Hematopoietic multipotent progenitor cell treated with erythropoietin and hydrocortisone succinate and interleukin-3 and kit ligand, for 4 days (in vitro differentiated cells): ENCODE measurements at regions not wholly inside any gene's neighbourhood (a gene's known extent, or its start where the extent isn't known, plus 50 kb on each side); places are given as distances from the start of the nearest gene placed in this dataset.
"Not testable (repeated sequence)": the region's sequence is repeated elsewhere in the genome, so short reads cannot be mapped to it uniquely, and the experiment has no call there.

Experiments
- DNase-seq: peaks from one replicate; pipeline ENCODE4 v3.0.0-alpha.2; 2015

DNA sequence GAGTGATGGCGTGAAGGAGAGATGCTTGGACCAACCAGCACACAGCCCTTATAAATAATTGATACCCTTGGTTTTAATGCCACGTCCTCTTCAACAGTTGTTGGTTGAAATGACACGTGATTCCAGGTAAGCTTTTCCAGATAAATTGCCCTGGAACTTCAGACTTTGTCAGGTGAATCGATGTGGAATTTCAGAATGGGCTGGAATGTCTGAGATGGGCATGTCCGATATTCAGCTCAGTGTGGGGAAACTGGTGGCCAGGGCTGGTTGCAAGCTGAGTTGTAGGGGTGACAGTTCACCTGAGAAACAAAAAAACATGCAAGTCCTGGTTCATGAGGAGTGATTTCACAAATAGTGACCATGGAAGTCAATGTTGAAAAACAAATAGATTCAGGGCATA lies 104.0 kb upstream of the PRKX start:
- DNase-seq = not testable (repeated sequence)

DNA sequence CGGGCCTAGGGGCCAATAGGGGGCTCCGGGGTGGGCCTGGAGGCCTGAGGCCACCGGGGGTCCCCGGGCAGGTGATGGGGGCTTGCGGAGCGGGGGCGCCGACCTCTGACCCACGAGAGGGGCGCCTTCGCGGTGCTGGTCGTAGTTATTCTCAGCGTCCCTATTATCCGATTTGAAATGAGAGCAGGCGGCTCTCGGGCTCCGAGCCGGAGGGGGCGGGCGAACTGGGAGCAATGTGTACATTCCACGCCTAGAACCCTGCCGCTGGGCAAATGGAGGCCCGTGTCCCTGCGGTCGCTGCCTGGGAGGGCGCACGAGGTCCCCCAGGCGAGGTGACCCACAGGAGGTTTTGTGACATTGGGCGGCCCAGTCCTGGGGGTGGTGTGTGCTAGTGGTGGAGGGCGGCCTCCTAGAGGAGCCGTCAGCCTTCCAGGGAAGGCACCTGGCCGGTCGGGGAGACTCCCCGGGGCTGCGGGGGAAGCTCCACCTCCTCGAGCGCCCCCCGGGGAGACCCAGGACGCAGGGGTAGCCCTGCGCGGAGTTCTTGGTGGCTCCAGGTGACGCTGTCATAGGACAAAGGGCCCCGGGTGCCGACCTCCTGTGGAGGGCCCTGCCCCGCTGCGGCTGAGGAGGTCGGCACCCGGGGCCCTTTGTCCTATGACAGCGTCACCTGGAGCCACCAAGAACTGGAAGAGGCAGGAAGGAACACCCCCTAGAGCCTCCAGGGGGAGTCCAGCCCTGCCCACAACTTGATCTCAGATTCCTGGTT lies 102.6 kb upstream of the PRKX start:
- DNase-seq = peak; percentile 72

- peak; percentile 77 for DNase-seq
Observed at GRCh38 chrX:3811331-3812311, 98.2 kb upstream of the PRKX start.

GRCh38 chrX:3807906-3808305 lies 94.5 kb upstream of the PRKX start:
- DNase-seq = no peak

DNA sequence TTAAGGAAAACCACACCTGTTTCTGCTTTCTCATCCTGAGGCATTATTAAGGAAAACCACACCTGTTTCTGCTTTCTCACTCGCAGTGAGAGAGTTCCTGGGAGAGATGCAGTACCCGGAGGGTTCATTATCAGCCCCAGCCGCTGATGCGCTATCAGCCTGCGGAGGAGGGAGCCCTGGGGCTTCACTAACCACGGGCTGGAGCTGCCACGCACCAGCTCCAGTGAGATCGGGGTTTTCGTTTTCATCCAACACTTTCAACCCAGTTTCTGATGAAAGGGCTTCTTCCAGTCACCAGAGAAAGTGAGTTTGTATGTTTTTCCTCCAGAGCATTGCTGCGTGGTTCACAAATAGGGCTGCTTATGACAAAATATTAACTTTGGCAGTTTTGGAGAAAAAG lies 93.2 kb upstream of the PRKX start:
- peak; percentile 27 for DNase-seq

DNA sequence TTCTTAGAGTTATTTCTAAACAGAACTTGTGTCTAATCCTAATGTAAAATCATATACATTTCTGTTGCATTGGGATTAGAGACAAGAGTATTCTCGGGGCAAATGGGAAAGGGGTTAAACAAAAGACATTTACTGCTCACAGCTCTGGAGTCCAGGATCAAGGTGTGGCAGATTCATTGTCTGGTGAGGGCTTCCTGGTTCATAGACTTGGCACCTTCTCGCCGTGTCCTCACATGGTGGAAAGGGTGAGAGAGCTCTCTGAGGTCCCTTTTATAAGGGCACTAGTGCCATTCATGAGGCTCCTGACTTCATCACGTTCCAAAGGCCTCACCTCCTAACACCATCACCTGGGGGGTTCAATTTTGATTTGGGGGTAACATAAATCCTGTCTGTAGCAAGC lies 90.3 kb upstream of the PRKX start:
- DNase-seq = no peak

GRCh38 chrX:3803305-3803704 lies 89.9 kb upstream of the PRKX start:
- DNase-seq = no peak

DNA sequence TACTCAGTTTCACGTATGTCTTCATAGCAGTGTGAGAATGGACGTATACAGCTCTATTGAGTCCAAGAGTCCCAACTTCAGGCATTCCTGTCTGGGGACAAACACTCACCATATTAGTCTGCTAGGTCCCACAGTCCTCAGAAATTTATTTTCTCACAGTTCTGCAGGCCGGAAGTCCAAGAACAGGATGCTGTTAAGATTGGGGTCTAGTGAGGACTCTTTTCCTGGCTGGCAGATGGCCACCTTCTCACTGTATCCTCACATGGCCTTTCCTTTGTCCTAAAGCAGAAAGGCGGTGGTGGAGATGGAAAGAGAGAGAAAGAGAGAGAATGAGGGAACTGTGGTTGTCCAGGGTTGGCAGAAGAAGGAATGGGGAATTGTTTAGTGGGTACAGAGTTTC lies 82.0 kb upstream of the PRKX start:
- not testable (repeated sequence) for DNase-seq

GRCh38 chrX:3791449-3791848 lies 78.0 kb upstream of the PRKX start:
- DNase-seq = no peak

- peak; percentile 10 for DNase-seq
Observed at GRCh38 chrX:3788494-3789233, 75.2 kb upstream of the PRKX start.

- no peak for DNase-seq
Observed at GRCh38 chrX:3787856-3788255, 74.4 kb upstream of the PRKX start.

DNA sequence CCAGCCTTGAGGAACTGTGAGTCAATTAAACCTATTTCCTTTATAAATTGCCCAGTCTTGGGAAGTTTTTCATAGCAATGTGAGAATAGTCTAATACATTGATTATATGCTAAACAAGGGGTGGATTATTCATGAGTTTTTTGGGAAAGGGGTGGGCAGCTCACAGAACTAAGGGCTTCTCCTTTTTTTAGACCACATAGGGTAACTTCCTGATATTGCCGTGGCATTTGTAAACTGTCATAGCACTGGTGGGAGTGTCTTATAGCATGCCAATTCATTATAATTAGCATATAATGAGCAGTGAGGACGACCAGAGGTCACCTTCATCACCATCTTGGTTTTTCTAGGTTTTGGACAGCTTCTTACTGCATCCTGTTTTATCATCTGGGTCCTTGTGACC lies 72.4 kb upstream of the PRKX start:
- DNase-seq = peak; percentile 41

- no peak for DNase-seq
Observed at GRCh38 chrX:3780564-3780963, 67.1 kb upstream of the PRKX start.

GRCh38 chrX:3779546-3779945 lies 66.1 kb upstream of the PRKX start:
- no peak for DNase-seq

- no peak for DNase-seq
Observed at GRCh38 chrX:3777416-3777815, 64.0 kb upstream of the PRKX start.

DNA sequence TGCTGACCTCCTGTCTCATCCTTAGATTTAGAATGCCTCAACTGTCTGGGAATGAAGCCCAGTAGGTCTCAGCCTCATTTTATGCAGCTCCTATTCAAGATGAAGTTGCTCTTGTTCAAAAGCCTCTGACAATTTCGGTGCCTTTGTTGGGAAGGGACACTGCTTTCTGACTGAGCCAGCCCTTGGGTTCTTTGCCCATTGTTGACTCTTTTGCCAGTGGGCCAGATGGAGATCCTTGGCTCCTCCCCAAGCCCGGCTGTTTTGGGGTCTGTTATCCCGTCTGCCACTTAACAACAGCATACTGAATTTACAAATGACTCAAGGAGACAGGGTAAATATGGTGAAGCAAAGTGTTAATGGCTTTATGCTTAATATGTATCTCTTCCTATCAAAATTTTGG lies 58.3 kb upstream of the PRKX start:
- no peak for DNase-seq

DNA sequence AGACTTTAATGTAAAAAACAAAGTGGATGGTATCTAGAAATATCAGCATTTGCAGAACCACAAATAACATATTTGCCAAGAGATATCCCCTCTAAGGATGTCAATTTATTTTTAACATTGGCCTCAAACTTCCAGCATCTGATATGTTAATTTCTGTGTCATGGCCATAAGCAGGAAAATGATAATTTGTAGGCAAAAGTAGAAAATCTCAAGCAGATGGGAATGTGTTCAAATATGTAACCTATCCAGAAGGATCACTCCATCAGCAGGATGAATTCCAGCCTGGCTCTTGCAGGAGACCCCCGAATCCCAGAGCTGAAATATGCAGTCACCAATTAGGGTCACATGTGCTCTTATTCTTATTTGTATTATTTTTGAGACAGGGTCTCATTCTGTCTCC lies 55.4 kb upstream of the PRKX start:
- DNase-seq = no peak
